PC-3 (cell line): ENCODE measurements at regions not wholly inside any gene's neighbourhood (a gene's known extent, or its start where the extent isn't known, plus 50 kb on each side); places are given as distances from the start of the nearest gene placed in this dataset.

Experiments
- ATAC-seq: fragments of 200-7000 bp; cut with Tn5 transposase; 2 replicates; pipeline ENCODE4 v1.9.1; 2020; ENCODE audit warnings: mild to moderate bottlenecking, moderate library complexity
- BruUV-seq: library from RNA; stranded (reverse); fragments of 400-500 nt; replicated peaks from 2 replicates; lab custom pipeline; 2021; lab: Mats Ljungman, UMichigan
- CTCF ChIA-PET: fragments of 300-600 bp; sonication (Branson Sonifier 250); formaldehyde crosslinking; loops from one replicate; lab custom pipeline; 2022; ENCODE audit warnings: antibody characterized with exemption; lab: Charles Lee
- POLR2A ChIA-PET: fragments of 300-600 bp; sonication (Branson Sonifier 250); formaldehyde crosslinking; loops from one replicate; lab custom pipeline; 2022; ENCODE audit warnings: antibody characterized with exemption; ENCODE audit not compliant: unreplicated experiment; lab: Charles Lee
- DNase-seq: peaks from one replicate; pipeline ENCODE4 v3.0.0-alpha.2; 2015
- H2AFZ ChIP-seq: fragments of 300-600 bp; sonication (generic); 2 replicates; pipeline ENCODE4 v1.6.0; 2016; ENCODE audit warnings: antibody characterized with exemption, low read length
- H3F3A ChIP-seq: fragments of 300-600 bp; sonication (generic); one replicate; pipeline ENCODE4 v1.6.0; 2017; ENCODE audit warnings: antibody characterized with exemption, low read length, control low read depth, mild to moderate bottlenecking; ENCODE audit not compliant: unreplicated experiment
- H3K27ac ChIP-seq: fragments of 300-600 bp; sonication (generic); 2 replicates; pipeline ENCODE4 v1.5.1; 2016; ENCODE audit warnings: mild to moderate bottlenecking, low read length
- H3K27me3 ChIP-seq: fragments of 300-600 bp; sonication (generic); 2 replicates; pipeline ENCODE4 v1.6.1; 2016; ENCODE audit warnings: low read length, mixed read lengths
- H3K36me3 ChIP-seq: fragments of 300-600 bp; sonication (generic); 2 replicates; pipeline ENCODE4 v1.6.1; 2016; ENCODE audit warnings: low read depth, mixed run types, low read length, mixed read lengths
- H3K4me1 ChIP-seq: fragments of 300-600 bp; sonication (generic); 2 replicates; pipeline ENCODE4 v1.5.1; 2016; ENCODE audit warnings: low read length; ENCODE audit not compliant: insufficient read depth
- H3K4me2 ChIP-seq: fragments of 300-600 bp; sonication (generic); 2 replicates; pipeline ENCODE4 v1.6.0; 2016; ENCODE audit warnings: low read length
- H3K4me3 ChIP-seq: fragments of 300-600 bp; sonication (generic); 2 replicates; pipeline ENCODE4 v1.5.1; 2016; ENCODE audit warnings: mild to moderate bottlenecking, low read length, mixed read lengths
- H3K79me2 ChIP-seq: fragments of 300-600 bp; sonication (generic); 2 replicates; pipeline ENCODE4 v1.6.1; 2017; ENCODE audit warnings: low read length, mixed read lengths
- H3K9ac ChIP-seq: fragments of 300-600 bp; sonication (generic); 2 replicates; pipeline ENCODE4 v1.6.0; 2016; ENCODE audit warnings: mild to moderate bottlenecking, low read length
- H3K9me2 ChIP-seq: fragments of 300-600 bp; sonication (generic); replicated peaks from 2 replicates; pipeline ENCODE4 v1.6.1; 2016; ENCODE audit warnings: mixed run types, low read length, mixed read lengths
- H3K9me3 ChIP-seq: fragments of 300-600 bp; sonication (generic); 2 replicates; pipeline ENCODE4 v1.6.1; 2016; ENCODE audit warnings: low read length, mixed read lengths
- H4K20me1 ChIP-seq: fragments of 300-600 bp; sonication (generic); 2 replicates; pipeline ENCODE4 v1.6.1; 2016; ENCODE audit warnings: low read length, mixed read lengths
- EZH2 ChIP-seq: fragments of 300-600 bp; sonication (generic); IDR thresholded peaks from one replicate; pipeline ENCODE4 v1.6.1; 2017; ENCODE audit warnings: antibody characterized with exemption, mild to moderate bottlenecking, low read length; ENCODE audit not compliant: unreplicated experiment
- EZH2phosphoT487 ChIP-seq: fragments of 300-600 bp; sonication (generic); IDR thresholded peaks from 2 replicates; pipeline ENCODE4 v1.6.1; 2018; ENCODE audit warnings: mild to moderate bottlenecking, antibody characterized with exemption, low read length, borderline replicate concordance
- intact Hi-C: fragments of 100-400 bp; cut with micrococcal nuclease; formaldehyde crosslinking; loops from 2 replicates; pipeline ENCODE4 v1.9.0; 2023
- TF ChIP-seq, protein P1 (sequence below): fragments of 300-600 bp; sonication (generic); conservative IDR thresholded peaks from 2 replicates; pipeline ENCODE4 v1.5.1; 2017; ENCODE audit warnings: antibody characterized with exemption, low read depth, mild to moderate bottlenecking, low read length

DNA sequence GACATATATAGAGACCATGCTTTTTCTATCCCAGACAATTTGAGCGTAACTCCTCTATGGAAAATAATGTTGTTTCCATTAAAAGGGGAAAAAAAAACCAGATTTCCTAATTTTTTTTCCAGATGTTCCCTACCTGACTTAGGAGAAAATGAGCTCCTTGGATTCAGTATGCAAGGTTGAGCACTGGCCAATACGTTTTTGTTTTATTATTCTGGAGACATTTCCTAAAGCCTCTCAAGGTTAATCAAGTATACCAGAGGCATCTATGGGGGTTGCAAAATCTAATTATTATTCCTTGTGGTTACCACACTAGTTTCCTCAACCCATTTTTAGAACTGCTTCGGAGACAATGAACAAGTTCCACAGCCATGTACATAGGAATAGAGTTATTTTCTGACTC lies 291.3 kb downstream of the SLC16A7 start:
- no peak for DNase-seq
- H3K79me2 ChIP-seq: no peaks in the 10 kb centered on the region
- H3K4me2 ChIP-seq: no peak overlapping the region
- H3K9ac ChIP-seq: no peak overlapping the region
- no peak overlapping the region for H3K4me3 ChIP-seq
- H4K20me1 ChIP-seq: no peaks in the 10 kb centered on the region
- H3K9me3 ChIP-seq: no peaks in the 10 kb centered on the region
- H3K4me1 ChIP-seq: no peaks in the 10 kb centered on the region
- H3K27ac ChIP-seq: no peak overlapping the region
- intact Hi-C loops: no loop called here
- ATAC-seq: no peak
- TF ChIP-seq EZH2 (no peak), EZH2phosphoT487 (no peak)
- TF ChIP-seq, protein P1, sequence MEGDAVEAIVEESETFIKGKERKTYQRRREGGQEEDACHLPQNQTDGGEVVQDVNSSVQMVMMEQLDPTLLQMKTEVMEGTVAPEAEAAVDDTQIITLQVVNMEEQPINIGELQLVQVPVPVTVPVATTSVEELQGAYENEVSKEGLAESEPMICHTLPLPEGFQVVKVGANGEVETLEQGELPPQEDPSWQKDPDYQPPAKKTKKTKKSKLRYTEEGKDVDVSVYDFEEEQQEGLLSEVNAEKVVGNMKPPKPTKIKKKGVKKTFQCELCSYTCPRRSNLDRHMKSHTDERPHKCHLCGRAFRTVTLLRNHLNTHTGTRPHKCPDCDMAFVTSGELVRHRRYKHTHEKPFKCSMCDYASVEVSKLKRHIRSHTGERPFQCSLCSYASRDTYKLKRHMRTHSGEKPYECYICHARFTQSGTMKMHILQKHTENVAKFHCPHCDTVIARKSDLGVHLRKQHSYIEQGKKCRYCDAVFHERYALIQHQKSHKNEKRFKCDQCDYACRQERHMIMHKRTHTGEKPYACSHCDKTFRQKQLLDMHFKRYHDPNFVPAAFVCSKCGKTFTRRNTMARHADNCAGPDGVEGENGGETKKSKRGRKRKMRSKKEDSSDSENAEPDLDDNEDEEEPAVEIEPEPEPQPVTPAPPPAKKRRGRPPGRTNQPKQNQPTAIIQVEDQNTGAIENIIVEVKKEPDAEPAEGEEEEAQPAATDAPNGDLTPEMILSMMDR: no peak
- no peak overlapping the region for H2AFZ ChIP-seq
- ChIA-PET POLR2A (no interaction called here), CTCF (no interaction called here)
- no peaks in the 10 kb centered on the region for H3K9me2 ChIP-seq
- no peaks in the 10 kb centered on the region for H3F3A ChIP-seq
- no peaks in the 10 kb centered on the region for H3K36me3 ChIP-seq
- no TSS peak for BruUV-seq
- H3K27me3 ChIP-seq: no peaks in the 10 kb centered on the region

DNA sequence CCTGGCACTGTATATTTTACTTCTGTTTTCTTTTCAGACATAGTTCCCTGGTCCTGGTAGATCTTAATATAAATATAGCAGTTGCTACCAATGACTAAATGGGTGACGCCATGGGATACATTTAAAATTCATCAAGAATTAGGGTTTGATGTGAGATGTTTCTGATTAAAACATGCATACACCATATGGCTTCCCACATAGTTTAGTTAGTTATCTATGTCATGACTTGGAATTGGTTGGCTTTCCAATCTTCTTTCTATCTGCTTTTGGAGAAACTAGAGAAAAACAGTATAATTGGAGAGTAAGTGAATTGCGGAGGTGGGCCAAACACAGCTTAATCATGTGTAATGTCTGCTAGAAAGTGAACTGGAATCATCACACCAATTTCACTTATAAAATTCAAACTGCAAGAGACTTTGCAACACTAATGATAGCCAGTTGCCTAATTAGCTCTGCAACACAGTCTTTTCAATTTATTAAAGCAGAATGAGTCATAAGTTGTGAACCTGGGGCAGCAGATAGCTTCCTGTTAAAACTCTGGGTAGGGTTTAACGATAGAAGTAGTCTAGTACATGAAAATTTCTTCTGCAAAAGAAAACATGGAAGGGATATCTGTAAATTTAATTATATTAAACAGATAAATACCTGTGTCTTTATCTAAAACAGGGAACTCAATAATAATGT lies 295.2 kb downstream of the SLC16A7 start:
- H3K4me1 ChIP-seq: no peaks in the 10 kb centered on the region
- ChIA-PET POLR2A (no interaction called here), CTCF (no interaction called here)
- no peak overlapping the region for H3K4me3 ChIP-seq
- H3K9me2 ChIP-seq: no peaks in the 10 kb centered on the region
- intact Hi-C loops: no loop called here
- BruUV-seq: no TSS peak
- H3F3A ChIP-seq: no peaks in the 10 kb centered on the region
- no peak overlapping the region for H2AFZ ChIP-seq
- no peaks in the 10 kb centered on the region for H3K36me3 ChIP-seq
- H3K9me3 ChIP-seq: no peaks in the 10 kb centered on the region
- TF ChIP-seq, protein P1: no peak
- TF ChIP-seq EZH2 (no peak), EZH2phosphoT487 (no peak)
- ATAC-seq (no peak), DNase-seq (no peak)
- H3K9ac ChIP-seq: no peak overlapping the region
- H3K27ac ChIP-seq: no peak overlapping the region
- no peaks in the 10 kb centered on the region for H4K20me1 ChIP-seq
- H3K79me2 ChIP-seq: no peaks in the 10 kb centered on the region
- no peaks in the 10 kb centered on the region for H3K27me3 ChIP-seq
- H3K4me2 ChIP-seq: no peak overlapping the region

DNA sequence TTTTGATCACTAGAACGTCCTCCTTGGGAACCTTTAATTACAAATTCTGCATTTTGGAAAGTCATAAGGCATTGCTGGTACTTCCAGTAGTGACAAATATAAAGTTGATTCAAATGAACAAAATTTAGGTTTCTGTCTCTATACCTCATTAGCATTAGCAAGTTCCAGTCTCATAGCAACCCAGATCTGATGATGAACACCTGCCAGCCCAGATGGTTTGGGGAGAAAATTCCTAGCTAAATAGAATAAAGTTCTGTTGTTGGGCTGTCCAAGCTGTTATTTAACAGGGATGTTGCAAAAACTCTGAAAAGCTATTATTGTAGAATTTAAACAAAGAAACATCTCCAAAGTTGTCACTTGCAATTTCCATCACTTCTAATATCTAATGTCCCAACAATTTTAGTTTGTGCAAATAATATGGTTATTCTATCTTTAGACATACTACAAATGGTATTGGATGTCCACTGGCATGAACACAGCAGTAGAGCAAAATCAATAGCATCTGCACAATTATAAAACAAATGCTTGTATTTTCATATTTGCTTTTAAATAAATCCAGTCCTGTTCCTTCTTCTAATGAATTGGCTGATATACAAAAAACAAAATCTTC lies 299.4 kb downstream of the SLC16A7 start:
- Histone ChIP-seq H3K9me3 (no peaks in the 10 kb centered on the region), H3K79me2 (no peaks in the 10 kb centered on the region), H3K4me1 (no peaks in the 10 kb centered on the region), H3K4me3 (no peak overlapping the region), H3K27me3 (no peaks in the 10 kb centered on the region), H3K4me2 (no peak overlapping the region), H4K20me1 (no peaks in the 10 kb centered on the region), H3K9me2 (no peaks in the 10 kb centered on the region), H3K36me3 (no peaks in the 10 kb centered on the region), H2AFZ (no peak overlapping the region), H3F3A (no peaks in the 10 kb centered on the region), H3K9ac (no peak overlapping the region), H3K27ac (no peak overlapping the region)
- DNase-seq (no peak), ATAC-seq (no peak)
- intact Hi-C loops: no loop called here
- TF ChIP-seq EZH2: no peak
- TF ChIP-seq, protein P1: no peak
- TF ChIP-seq EZH2phosphoT487: no peak
- CTCF ChIA-PET: no interaction called here
- POLR2A ChIA-PET: no interaction called here
- no TSS peak for BruUV-seq
